ENCODE measurements at regions not wholly inside any gene's neighbourhood (a gene's known extent, or its start where the extent isn't known, plus 50 kb on each side); places are given as distances from the start of the nearest gene placed in this dataset.

DNA sequence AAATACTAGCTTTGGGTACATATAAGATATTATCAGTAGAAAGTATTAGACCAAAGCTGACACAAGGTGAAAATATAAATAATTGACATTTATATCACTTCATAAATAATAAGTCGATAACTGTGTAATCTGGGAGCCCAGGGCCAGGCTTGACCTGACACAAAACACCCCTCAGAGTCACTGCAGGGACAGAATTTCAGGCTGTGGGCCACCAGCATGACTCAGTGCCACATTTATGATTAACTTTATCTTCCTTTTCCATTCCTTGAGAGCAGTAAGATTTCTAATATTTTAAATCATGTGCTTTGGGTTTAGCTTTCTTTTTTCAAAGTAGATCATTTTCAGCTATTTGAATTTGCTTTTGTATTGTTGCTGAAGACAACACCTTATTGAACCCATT is 102.9 kb upstream of the NFE2L3 start:
- TF ChIP-seq POLR2AphosphoS5 (IDR thresholded peaks at IDR 0.05; ENCODE audit: borderline replicate concordance, low read depth, low read length) (no peak), EZH2 (IDR thresholded peaks at IDR 0.05) (no peak)

All from SK-N-MC (cell line).